Smooth muscle cell (in vitro differentiated cells): ENCODE measurements at regions not wholly inside any gene's neighbourhood (a gene's known extent, or its start where the extent isn't known, plus 50 kb on each side); places are given as distances from the start of the nearest gene placed in this dataset.

Source experiments
- DNase-seq: peaks from one replicate; lab custom pipeline; 2025; ENCODE audit not compliant: unreplicated experiment; lab: John Stamatoyannopoulos, UW
- H2AFZ ChIP-seq: fragments of 200-600 bp; sonication (generic); 2 replicates; pipeline ENCODE4 v1.6.0; 2016; ENCODE audit warnings: antibody characterized with exemption, low read depth, mild to moderate bottlenecking
- H3F3A ChIP-seq: fragments of 200-600 bp; sonication (generic); 2 replicates; pipeline ENCODE4 v1.6.0; 2017; ENCODE audit warnings: antibody characterized with exemption, low read depth
- H3K27ac ChIP-seq: fragments of 200-600 bp; sonication (generic); 2 replicates; pipeline ENCODE4 v1.5.1; 2016; ENCODE audit warnings: low read depth, mild to moderate bottlenecking
- H3K27me3 ChIP-seq: fragments of 200-600 bp; sonication (generic); 2 replicates; pipeline ENCODE4 v1.6.1; 2016; ENCODE audit warnings: low read depth, mild to moderate bottlenecking
- H3K36me3 ChIP-seq: fragments of 200-600 bp; sonication (generic); 2 replicates; pipeline ENCODE4 v1.5.1; 2016; ENCODE audit warnings: low read depth
- H3K4me1 ChIP-seq: fragments of 200-600 bp; sonication (generic); 2 replicates; pipeline ENCODE4 v1.5.1; 2016; ENCODE audit warnings: low read depth
- H3K4me2 ChIP-seq: fragments of 200-600 bp; sonication (generic); 2 replicates; pipeline ENCODE4 v1.6.0; 2016; ENCODE audit warnings: mild to moderate bottlenecking
- H3K4me3 ChIP-seq: fragments of 200-600 bp; sonication (generic); 2 replicates; pipeline ENCODE4 v1.5.1; 2016; ENCODE audit warnings: mild to moderate bottlenecking
- H3K79me2 ChIP-seq: fragments of 200-600 bp; sonication (generic); 2 replicates; pipeline ENCODE4 v1.6.0; 2016; ENCODE audit warnings: low read depth, mild to moderate bottlenecking
- H3K9ac ChIP-seq: fragments of 200-600 bp; sonication (generic); 2 replicates; pipeline ENCODE4 v1.6.0; 2016; ENCODE audit warnings: low read depth
- H3K9me3 ChIP-seq: fragments of 200-600 bp; sonication (generic); replicated peaks from 2 replicates; pipeline ENCODE4 v1.5.1; 2016; ENCODE audit warnings: low read depth
- H4K20me1 ChIP-seq: fragments of 200-600 bp; sonication (generic); 2 replicates; pipeline ENCODE4 v1.6.0; 2016; ENCODE audit warnings: low read depth
- WGBS: methylation state at CpG from one replicate; pipeline ENCODE4 v1.1.7; 2016; ENCODE audit warnings: low lambda C conversion rate; 5-methylcytosine and 5-hydroxymethylcytosine counted together
- TF ChIP-seq, protein P1 (sequence below): fragments of 200-600 bp; sonication (generic); IDR thresholded peaks from 2 replicates; pipeline ENCODE4 v1.5.1; 2017; ENCODE audit warnings: borderline replicate concordance, mild to moderate bottlenecking, antibody characterized with exemption; ENCODE audit not compliant: insufficient read depth, poor library complexity, severe bottlenecking

DNA sequence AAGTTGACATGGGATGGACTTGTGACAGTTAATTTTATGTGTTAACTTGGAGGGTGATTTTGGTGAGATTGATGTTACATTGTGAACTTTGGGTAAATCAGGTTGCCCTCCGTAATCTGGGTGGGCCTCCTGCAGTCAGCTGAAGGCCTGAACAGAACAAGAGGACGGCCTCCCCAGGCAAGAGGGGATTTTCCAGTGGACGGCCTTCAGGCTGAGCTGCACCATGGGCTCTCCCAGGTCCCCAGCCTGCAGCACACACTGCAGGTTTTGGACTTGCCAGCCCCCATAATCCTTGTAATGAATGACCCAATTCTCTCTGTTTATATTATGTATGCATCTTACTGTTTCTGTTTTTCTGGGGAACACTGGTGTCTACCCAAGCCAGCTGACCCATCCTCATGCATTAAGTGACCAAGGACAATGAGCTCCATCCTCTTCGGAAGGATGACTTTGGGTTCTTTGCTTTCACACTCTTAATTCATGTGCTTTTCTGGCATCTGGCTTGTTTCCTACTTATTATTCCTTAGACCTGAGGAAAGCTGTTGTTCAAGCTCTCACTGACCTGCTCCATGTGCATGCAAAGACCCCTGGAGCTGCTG, 64.2 kb downstream of the DACT2 start:
- Histone ChIP-seq H3K36me3 (no peaks in the 10 kb centered on the region), H3K4me1 (no peaks in the 10 kb centered on the region), H2AFZ (no peak overlapping the region), H3K27ac (no peak overlapping the region), H3K4me2 (no peak overlapping the region), H3K9me3 (no peaks in the 10 kb centered on the region), H3K4me3 (no peak overlapping the region), H4K20me1 (no peaks in the 10 kb centered on the region), H3F3A (no peaks in the 10 kb centered on the region), H3K9ac (no peak overlapping the region), H3K79me2 (no peaks in the 10 kb centered on the region), H3K27me3 (peaks cover 9% of the 10 kb centered on the region)
- no peak for DNase-seq
- 93% methylated on average over 4 of the region's 4 CpGs for WGBS
- TF ChIP-seq, protein P1, sequence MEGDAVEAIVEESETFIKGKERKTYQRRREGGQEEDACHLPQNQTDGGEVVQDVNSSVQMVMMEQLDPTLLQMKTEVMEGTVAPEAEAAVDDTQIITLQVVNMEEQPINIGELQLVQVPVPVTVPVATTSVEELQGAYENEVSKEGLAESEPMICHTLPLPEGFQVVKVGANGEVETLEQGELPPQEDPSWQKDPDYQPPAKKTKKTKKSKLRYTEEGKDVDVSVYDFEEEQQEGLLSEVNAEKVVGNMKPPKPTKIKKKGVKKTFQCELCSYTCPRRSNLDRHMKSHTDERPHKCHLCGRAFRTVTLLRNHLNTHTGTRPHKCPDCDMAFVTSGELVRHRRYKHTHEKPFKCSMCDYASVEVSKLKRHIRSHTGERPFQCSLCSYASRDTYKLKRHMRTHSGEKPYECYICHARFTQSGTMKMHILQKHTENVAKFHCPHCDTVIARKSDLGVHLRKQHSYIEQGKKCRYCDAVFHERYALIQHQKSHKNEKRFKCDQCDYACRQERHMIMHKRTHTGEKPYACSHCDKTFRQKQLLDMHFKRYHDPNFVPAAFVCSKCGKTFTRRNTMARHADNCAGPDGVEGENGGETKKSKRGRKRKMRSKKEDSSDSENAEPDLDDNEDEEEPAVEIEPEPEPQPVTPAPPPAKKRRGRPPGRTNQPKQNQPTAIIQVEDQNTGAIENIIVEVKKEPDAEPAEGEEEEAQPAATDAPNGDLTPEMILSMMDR, result no peak

DNA sequence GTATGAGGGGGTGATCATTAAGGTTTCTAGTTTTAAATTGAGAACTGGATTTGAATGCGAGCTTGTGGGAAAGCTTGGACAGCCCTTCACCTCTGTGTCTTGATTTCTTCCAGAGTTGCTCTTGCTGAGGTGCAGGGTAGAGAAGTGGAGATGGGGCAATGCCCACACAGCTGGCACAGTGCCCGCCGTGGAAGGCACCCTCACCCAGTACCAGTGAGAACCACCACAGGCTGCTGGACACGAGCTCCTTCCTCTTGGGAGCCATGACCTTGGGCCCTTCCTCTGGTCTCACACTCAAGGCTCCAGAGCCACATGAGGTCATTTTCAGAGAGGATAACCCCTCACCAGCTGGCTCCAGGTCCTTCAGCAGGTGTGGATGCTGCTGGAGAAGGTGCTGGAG, 67.3 kb downstream of the DACT2 start:
- H3K9me3 ChIP-seq, result no peaks in the 10 kb centered on the region
- H4K20me1 ChIP-seq, result no peaks in the 10 kb centered on the region
- peaks cover 4% of the 10 kb centered on the region for H3K27me3 ChIP-seq
- H3K4me3 ChIP-seq, result no peak overlapping the region
- no peak for DNase-seq
- H2AFZ ChIP-seq, result no peak overlapping the region
- no peak overlapping the region for H3K9ac ChIP-seq
- H3F3A ChIP-seq, result no peaks in the 10 kb centered on the region
- WGBS, result 95% methylated on average over 4 of the region's 4 CpGs
- no peak overlapping the region for H3K4me2 ChIP-seq
- H3K79me2 ChIP-seq, result no peaks in the 10 kb centered on the region
- no peaks in the 10 kb centered on the region for H3K4me1 ChIP-seq
- no peak overlapping the region for H3K27ac ChIP-seq
- TF ChIP-seq, protein P1, result no peak
- no peaks in the 10 kb centered on the region for H3K36me3 ChIP-seq

DNA sequence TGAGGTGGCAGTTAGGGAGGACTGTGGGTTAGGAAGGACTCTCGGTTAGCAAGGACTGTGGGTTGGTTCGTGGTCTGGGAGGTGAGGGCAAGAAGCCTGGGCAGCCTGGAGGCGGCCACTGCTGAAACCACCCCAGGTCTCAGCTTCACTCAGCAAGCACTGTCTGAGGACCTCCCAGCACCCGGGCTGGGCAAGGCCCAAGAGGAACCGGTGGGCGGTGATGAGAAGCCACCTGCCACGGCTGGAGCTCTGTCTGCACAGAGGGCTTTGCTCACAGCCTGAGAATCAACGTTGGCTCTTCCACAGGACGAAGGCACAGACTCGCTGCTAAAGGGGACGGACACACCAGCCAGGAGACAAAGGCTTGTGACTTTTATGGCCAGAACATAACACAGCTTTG, 69.3 kb downstream of the DACT2 start:
- Histone ChIP-seq H2AFZ (no peak overlapping the region), H3K9ac (no peak overlapping the region), H4K20me1 (no peaks in the 10 kb centered on the region), H3K36me3 (no peaks in the 10 kb centered on the region), H3K4me1 (no peaks in the 10 kb centered on the region), H3K79me2 (no peaks in the 10 kb centered on the region), H3K9me3 (no peaks in the 10 kb centered on the region), H3K27me3 (peaks cover 7% of the 10 kb centered on the region), H3K4me2 (no peak overlapping the region), H3F3A (no peaks in the 10 kb centered on the region), H3K27ac (no peak overlapping the region), H3K4me3 (no peak overlapping the region)
- no peak for DNase-seq
- WGBS, result 85% methylated on average over 11 of the region's 11 CpGs
- TF ChIP-seq, protein P1, result no peak

DNA sequence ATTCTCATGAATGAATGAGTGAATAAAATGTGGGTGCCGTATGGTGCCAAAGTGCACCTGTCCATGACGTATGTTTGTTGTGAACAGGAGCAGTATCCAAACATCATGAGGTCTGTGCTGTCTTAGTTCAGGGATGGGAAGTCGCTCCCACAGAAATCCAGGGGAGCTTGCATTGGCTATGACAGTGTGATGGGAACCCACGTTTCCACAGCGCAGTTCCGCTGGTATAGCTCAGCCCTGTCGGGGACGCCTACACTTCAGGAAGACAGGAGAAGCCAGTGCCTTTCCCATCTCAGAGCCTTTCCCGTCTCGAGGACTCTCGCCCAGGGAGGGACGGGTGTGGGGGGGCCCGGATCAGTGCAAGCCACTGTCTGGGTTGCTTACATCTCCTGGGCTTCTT, 69.8 kb downstream of the DACT2 start:
- Histone ChIP-seq H3K9me3 (no peaks in the 10 kb centered on the region), H3K27ac (no peak overlapping the region)
- 93% methylated on average over 13 of the region's 13 CpGs for WGBS

More for the DNA sequence above, 69.8 kb downstream of the DACT2 start:
- no peaks in the 10 kb centered on the region for H3F3A ChIP-seq
- H3K27me3 ChIP-seq, result peaks cover 7% of the 10 kb centered on the region
- H4K20me1 ChIP-seq, result no peaks in the 10 kb centered on the region
- H3K4me1 ChIP-seq, result no peaks in the 10 kb centered on the region
- TF ChIP-seq, protein P1, result no peak
- H3K9ac ChIP-seq, result no peak overlapping the region
- no peak for DNase-seq
- no peak overlapping the region for H3K4me3 ChIP-seq
- no peak overlapping the region for H2AFZ ChIP-seq
- H3K36me3 ChIP-seq, result no peaks in the 10 kb centered on the region
- no peaks in the 10 kb centered on the region for H3K79me2 ChIP-seq
- H3K4me2 ChIP-seq, result no peak overlapping the region
